ENCODE measurements at regions not wholly inside any gene's neighbourhood (a gene's known extent, or its start where the extent isn't known, plus 50 kb on each side); places are given as distances from the start of the nearest gene placed in this dataset.

DNA sequence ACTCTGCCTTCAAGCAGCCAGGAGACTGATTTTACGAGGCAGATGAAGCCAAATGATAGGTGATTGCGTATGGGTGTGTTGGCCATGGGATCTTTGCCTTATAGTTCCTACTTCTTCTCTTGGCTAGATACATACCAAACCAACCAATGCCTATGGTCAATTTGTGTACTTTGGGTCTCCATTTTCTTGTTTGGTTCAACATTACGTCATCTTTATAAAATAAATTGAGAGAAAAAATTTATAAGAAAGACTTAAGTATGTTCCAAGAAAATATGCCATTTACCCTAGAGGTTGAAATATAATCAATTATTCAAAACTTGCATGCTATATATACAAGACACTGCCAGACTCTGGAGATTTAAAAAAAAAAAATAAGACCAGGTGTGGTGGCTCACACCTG is 150.9 kb downstream of the SP3 start:
- no peaks in the 10 kb centered on the region for H3K4me1 ChIP-seq (ENCODE audit: control insufficient read depth, insufficient read depth, low read length)
- H3K9me3 ChIP-seq (ENCODE audit: control insufficient read depth, low read length), result no peaks in the 10 kb centered on the region
- no peak overlapping the region for H3K9ac ChIP-seq (ENCODE audit: low read length)
- H3K27me3 ChIP-seq (ENCODE audit: control insufficient read depth, insufficient read depth, low read length), result peaks cover 6% of the 10 kb centered on the region
- no peaks in the 10 kb centered on the region for H3K36me3 ChIP-seq (ENCODE audit: control insufficient read depth, insufficient read depth, low read length)
- no peak overlapping the region for H3K4me3 ChIP-seq (ENCODE audit: low read length)

DNA sequence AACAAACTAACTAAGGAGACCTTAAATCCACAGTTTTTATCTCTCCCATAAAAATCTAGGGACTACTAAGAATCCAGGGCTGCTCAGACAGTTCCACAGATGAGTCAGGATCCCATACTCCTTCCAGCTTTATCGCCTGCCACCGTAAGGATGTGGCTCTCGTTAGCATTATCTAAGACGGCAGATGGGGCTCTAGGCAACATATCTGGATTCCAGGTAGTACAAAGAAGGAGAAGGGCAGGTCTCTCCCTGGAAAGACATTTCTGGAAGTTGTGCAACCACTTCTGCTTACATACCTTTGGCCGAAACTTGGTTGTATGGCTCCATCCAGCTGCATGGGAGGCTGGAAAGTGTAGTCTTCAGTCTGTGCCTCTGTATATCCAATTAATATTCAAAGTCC is 149.4 kb downstream of the SP3 start:
- no peak overlapping the region for H3K9ac ChIP-seq (ENCODE audit: low read length)
- peaks cover 6% of the 10 kb centered on the region for H3K27me3 ChIP-seq (ENCODE audit: control insufficient read depth, insufficient read depth, low read length)
- no peak overlapping the region for H3K4me3 ChIP-seq (ENCODE audit: low read length)
- H3K4me1 ChIP-seq (ENCODE audit: control insufficient read depth, insufficient read depth, low read length), result no peaks in the 10 kb centered on the region
- no peaks in the 10 kb centered on the region for H3K9me3 ChIP-seq (ENCODE audit: control insufficient read depth, low read length)
- H3K36me3 ChIP-seq (ENCODE audit: control insufficient read depth, insufficient read depth, low read length), result no peaks in the 10 kb centered on the region

DNA sequence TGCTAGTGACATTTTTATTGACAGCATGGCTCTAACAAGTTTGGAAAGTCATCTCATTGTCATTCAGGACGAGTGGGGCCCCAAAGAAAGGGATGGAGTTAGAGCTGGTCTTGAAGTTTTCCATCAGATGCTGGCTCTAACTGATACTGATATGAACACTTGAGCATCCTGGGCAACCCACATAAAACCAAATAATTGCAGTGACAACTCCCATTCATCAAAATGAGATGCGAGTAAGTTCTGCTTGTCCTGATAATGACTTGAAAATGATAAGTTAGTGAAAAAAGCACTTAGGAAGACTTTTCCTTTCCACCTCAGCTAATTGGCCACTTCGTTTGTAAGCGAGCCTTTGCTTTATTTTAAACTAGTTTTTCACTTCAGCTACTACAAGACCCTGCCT is 147.6 kb downstream of the SP3 start:
- no peak overlapping the region for H3K4me3 ChIP-seq (ENCODE audit: low read length)
- H3K27me3 ChIP-seq (ENCODE audit: control insufficient read depth, insufficient read depth, low read length), result peaks cover 4% of the 10 kb centered on the region
- H3K9ac ChIP-seq (ENCODE audit: low read length), result no peak overlapping the region
- no peaks in the 10 kb centered on the region for H3K36me3 ChIP-seq (ENCODE audit: control insufficient read depth, insufficient read depth, low read length)
- H3K9me3 ChIP-seq (ENCODE audit: control insufficient read depth, low read length), result no peaks in the 10 kb centered on the region
- H3K4me1 ChIP-seq (ENCODE audit: control insufficient read depth, insufficient read depth, low read length), result no peaks in the 10 kb centered on the region

DNA sequence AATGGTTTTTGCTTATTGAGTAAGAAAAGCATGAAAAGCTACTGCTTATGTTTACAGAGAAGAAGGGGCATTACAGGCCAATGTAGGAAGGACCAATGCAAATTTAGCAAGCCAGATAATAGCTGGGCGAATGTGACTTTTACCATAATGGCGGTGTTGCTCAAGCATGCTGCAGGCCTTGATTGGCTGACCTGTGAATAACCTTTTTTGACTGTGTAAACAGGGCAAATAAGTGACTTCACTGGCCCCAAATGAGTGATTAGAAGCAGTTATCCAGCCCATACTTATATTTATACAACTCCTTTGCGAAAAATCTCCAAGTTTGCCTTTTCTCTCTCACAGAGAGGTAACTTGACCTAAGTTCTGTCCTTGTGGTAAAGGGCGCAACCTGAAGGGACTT is 146.9 kb downstream of the SP3 start:
- no peak overlapping the region for H3K9ac ChIP-seq (ENCODE audit: low read length)
- no peaks in the 10 kb centered on the region for H3K36me3 ChIP-seq (ENCODE audit: control insufficient read depth, insufficient read depth, low read length)

DNA sequence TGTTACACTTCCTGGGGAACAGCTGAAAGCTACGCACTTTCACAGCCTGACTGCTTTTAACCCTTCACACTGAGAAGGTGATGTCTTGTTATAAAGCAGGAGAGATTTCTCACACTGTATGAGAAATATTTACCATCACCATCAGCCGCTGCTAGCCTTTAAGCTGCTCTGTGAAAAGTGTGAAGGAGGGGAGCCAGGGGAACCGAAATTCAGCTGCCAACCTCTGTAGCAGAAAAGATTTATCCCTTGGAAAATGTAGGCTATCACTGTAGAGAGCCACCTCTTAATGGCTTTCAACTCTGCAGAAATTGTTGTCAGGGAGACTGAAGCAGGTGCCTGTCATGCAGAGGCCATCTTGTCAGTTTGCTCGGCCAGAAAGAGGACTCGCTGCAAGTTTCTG is 145.3 kb downstream of the SP3 start:
- Histone ChIP-seq H3K9ac (ENCODE audit: low read length) (no peak overlapping the region), H3K4me3 (ENCODE audit: low read length) (no peak overlapping the region), H3K4me1 (ENCODE audit: control insufficient read depth, insufficient read depth, low read length) (no peaks in the 10 kb centered on the region), H3K9me3 (ENCODE audit: control insufficient read depth, low read length) (no peaks in the 10 kb centered on the region), H3K36me3 (ENCODE audit: control insufficient read depth, insufficient read depth, low read length) (no peaks in the 10 kb centered on the region), H3K27me3 (ENCODE audit: control insufficient read depth, insufficient read depth, low read length) (no peaks in the 10 kb centered on the region)

More for the DNA sequence above, 146.9 kb downstream of the SP3 start:
- H3K9me3 ChIP-seq (ENCODE audit: control insufficient read depth, low read length), result no peaks in the 10 kb centered on the region
- H3K4me1 ChIP-seq (ENCODE audit: control insufficient read depth, insufficient read depth, low read length), result no peaks in the 10 kb centered on the region
- peaks cover 4% of the 10 kb centered on the region for H3K27me3 ChIP-seq (ENCODE audit: control insufficient read depth, insufficient read depth, low read length)
- H3K4me3 ChIP-seq (ENCODE audit: low read length), result no peak overlapping the region

DNA sequence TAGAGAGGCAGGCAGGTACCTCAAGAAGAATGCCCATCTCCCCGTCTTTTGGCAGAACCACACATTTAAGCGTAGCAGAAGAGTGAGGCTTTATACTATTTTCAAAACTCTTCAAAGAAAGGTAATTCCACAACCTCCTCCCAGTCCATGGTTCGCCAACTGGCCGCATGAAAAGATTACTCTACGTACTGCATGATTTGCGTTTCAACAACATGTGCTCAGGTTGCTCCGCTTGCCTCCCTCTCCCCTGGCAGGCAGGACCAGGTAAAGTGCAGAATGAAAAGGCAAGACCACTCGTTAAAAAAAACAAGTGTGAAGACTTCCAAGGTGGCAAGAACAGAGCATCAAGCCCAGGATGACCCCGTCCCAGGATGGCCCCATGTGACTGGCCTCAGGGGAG is 143.7 kb downstream of the SP3 start:
- no peak overlapping the region for H3K9ac ChIP-seq (ENCODE audit: low read length)
- no peaks in the 10 kb centered on the region for H3K4me1 ChIP-seq (ENCODE audit: control insufficient read depth, insufficient read depth, low read length)
- no peaks in the 10 kb centered on the region for H3K27me3 ChIP-seq (ENCODE audit: control insufficient read depth, insufficient read depth, low read length)
- no peaks in the 10 kb centered on the region for H3K9me3 ChIP-seq (ENCODE audit: control insufficient read depth, low read length)
- no peak overlapping the region for H3K4me3 ChIP-seq (ENCODE audit: low read length)
- H3K36me3 ChIP-seq (ENCODE audit: control insufficient read depth, insufficient read depth, low read length), result no peaks in the 10 kb centered on the region

DNA sequence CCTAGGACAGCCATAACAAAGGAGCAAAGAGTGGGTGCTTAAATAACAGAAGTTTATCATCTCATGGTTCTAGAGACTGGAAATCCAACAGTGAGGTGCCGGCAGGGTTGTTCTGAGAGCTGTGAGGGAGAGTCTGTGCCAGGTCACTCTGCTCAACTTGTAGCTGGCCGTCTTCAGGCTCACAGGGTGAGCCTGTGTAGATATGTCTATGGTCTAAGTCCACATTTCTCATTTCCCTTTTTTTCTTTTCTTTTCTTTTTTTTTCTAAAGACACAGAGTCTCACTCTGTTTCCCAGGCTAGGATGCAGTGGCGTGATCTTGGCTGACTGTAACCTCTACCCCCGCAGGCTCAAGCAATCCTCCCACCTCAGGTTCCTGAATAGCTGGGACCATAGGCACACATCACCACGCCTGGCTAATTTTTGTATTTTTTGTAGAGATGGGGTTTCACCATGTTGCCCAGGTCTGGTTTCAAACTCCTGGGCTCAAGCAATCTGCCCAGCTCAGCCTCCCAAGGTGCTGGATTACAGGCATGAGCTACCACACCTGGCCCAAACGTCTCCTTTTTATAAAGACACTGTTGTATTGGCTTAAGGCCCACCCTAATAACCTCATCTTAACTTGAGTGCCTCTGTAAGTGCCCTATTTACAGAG is 142.2 kb downstream of the SP3 start:
- Histone ChIP-seq H3K27me3 (ENCODE audit: control insufficient read depth, insufficient read depth, low read length) (no peaks in the 10 kb centered on the region), H3K4me3 (ENCODE audit: low read length) (no peak overlapping the region), H3K9me3 (ENCODE audit: control insufficient read depth, low read length) (no peaks in the 10 kb centered on the region), H3K9ac (ENCODE audit: low read length) (no peak overlapping the region), H3K36me3 (ENCODE audit: control insufficient read depth, insufficient read depth, low read length) (no peaks in the 10 kb centered on the region), H3K4me1 (ENCODE audit: control insufficient read depth, insufficient read depth, low read length) (no peaks in the 10 kb centered on the region)

DNA sequence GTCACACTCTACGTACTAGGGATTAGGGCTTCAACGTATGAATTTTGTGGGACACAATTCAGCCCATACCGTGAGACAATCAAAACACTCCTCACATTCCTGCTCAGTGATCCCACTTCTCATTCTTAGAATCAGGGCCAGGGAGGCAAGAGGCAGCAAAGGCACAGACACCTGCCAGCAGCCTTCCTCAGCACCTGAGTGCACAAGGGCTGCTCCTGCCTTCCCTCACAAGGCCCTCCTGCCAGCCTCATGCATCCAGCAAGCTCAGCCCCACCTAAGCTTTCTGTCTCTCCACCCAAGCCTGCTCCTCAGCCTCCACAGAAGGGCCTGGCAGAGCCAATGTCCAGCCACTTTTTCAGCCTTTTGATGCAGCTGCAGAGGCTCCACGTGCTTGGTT is 141.6 kb downstream of the SP3 start:
- Histone ChIP-seq H3K36me3 (ENCODE audit: control insufficient read depth, insufficient read depth, low read length) (no peaks in the 10 kb centered on the region), H3K9me3 (ENCODE audit: control insufficient read depth, low read length) (no peaks in the 10 kb centered on the region), H3K9ac (ENCODE audit: low read length) (no peak overlapping the region), H3K4me1 (ENCODE audit: control insufficient read depth, insufficient read depth, low read length) (no peaks in the 10 kb centered on the region), H3K4me3 (ENCODE audit: low read length) (no peak overlapping the region), H3K27me3 (ENCODE audit: control insufficient read depth, insufficient read depth, low read length) (no peaks in the 10 kb centered on the region)

DNA sequence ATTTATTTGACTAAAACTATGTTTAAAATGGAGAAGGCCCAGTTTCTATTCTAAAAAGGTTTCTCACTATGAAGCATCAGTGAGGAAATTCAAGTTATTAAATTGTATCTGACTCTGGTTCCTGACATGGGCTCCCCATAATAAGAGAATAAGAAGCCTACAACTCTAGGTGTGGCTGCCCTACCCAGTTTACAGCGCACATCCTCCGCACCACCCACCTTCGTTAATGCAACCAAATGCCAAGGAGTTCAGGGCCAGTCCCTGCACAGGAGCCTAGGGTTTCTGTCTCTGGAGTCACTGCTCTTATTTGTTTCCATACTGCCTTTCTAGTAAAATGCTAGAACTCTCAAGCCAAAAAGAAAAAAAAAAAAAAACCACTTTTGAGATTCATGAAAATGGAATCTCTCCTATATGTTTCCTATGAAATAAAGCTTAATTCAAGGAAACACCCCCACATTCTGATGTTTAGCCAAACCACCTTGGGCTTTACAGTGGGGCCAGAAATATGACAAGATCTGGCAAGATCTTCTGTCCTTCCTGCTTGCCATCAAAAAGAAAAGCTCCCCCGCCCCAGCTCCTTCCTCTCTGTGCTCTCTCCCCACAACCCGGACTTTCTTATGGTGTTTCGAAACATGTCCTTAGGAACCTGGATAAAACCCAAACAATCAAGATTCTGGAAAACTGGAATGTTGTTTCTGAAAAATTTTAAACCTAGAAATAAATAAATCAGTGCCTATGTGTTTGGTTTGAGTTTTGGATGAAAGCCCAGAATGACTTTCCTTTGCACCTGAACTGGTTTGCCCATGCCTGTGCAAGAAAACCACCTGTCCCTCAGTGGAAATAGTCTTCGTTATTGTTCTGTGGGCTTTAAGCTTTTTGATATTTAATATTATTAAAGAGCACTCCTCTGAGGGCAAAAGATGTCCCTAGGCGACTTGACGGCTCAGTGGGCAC is 136.7 kb downstream of the SP3 start:
- Histone ChIP-seq H3K36me3 (ENCODE audit: control insufficient read depth, insufficient read depth, low read length) (no peaks in the 10 kb centered on the region), H3K4me1 (ENCODE audit: control insufficient read depth, insufficient read depth, low read length) (no peaks in the 10 kb centered on the region), H3K27me3 (ENCODE audit: control insufficient read depth, insufficient read depth, low read length) (no peaks in the 10 kb centered on the region), H3K4me3 (ENCODE audit: low read length) (no peak overlapping the region), H3K9ac (ENCODE audit: low read length) (no peak overlapping the region), H3K9me3 (ENCODE audit: control insufficient read depth, low read length) (no peaks in the 10 kb centered on the region)

DNA sequence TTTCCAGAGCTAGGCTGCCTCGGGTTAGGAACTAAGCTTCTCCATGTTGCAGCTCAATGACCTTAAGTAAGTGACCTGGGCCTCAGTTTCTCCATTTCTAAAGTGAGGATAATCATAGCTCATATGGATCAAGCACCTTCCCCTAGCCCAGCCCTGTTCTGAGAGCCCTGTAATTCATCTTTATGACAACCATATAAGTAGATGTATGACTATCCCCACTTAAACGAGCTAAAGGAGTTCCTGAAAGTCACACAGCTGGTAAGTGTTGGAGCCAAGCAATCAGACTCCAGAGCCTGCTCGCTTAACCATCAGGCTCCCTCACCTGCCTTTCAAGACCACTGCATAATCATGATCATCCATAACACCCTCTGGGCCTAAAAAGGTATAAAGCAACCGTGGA is 135.4 kb downstream of the SP3 start:
- H3K4me3 ChIP-seq (ENCODE audit: low read length), result no peak overlapping the region
- no peak overlapping the region for H3K9ac ChIP-seq (ENCODE audit: low read length)
- H3K4me1 ChIP-seq (ENCODE audit: control insufficient read depth, insufficient read depth, low read length), result no peaks in the 10 kb centered on the region
- H3K36me3 ChIP-seq (ENCODE audit: control insufficient read depth, insufficient read depth, low read length), result no peaks in the 10 kb centered on the region
- H3K27me3 ChIP-seq (ENCODE audit: control insufficient read depth, insufficient read depth, low read length), result no peaks in the 10 kb centered on the region
- H3K9me3 ChIP-seq (ENCODE audit: control insufficient read depth, low read length), result no peaks in the 10 kb centered on the region

DNA sequence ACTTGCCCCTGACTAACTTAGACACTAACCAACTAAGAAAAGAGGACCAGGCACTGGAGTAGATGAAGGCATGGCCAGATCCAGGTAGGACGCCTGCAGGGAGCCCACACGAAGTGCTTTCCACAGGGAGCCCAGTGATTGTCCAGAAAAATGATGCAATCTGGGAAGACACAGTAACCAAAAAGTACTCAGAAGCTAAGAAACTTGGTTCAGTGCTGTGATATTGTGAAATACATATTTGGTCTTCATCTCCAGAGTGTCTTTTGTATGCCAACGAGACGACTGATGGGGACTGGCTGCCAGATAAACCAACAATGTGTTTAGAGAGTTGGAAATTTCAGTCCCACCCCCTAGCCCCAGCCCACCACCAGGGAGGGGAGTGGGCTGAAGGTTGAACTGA is 135.0 kb downstream of the SP3 start:
- Histone ChIP-seq H3K9me3 (ENCODE audit: control insufficient read depth, low read length) (no peaks in the 10 kb centered on the region), H3K36me3 (ENCODE audit: control insufficient read depth, insufficient read depth, low read length) (no peaks in the 10 kb centered on the region), H3K4me1 (ENCODE audit: control insufficient read depth, insufficient read depth, low read length) (no peaks in the 10 kb centered on the region), H3K27me3 (ENCODE audit: control insufficient read depth, insufficient read depth, low read length) (no peaks in the 10 kb centered on the region), H3K9ac (ENCODE audit: low read length) (no peak overlapping the region), H3K4me3 (ENCODE audit: low read length) (no peak overlapping the region)

DNA sequence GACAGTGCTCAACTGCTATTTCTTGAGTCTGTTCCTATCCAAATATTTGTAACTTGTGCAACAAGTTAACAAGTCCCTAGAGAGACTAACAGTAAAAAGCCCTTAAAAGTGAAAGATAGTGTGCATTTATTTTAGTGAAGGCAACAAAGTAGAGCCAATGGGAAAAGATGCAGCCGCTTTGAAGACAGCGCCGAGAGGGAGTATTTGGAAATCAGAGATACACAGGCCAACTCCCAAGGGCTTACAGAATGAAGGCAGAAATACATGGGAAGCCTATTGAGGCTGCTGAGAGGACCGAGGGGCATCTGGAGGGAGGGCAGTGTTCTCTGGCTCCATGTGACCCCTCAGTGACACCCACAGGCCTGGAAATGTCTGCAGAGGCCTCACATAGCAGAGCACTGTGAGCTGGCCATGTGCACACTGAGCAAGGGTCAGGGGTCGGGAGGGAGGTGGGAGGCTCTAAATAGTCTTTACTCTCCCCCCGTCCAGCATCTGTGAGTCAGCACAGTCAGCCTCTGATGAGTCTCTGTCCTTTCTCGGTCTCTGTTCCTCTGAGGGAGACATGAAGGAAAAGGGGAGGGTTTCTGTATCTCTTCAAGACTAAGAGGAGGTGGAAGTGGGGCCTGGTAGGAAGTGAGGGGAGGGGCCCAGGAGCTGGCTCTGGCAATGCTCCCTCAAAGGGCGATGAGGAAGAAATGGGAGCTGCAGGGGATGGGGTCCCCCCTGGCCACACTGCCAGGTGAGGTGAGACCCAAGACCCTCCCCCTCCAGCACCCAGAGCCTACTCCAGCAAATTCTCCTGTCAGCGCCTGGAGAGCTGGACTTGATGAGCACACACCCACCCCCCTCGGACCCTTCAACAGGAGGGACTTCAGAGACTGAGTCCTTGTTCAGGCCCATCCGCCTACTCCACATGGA is 133.6 kb downstream of the SP3 start:
- Histone ChIP-seq H3K27me3 (ENCODE audit: control insufficient read depth, insufficient read depth, low read length) (no peaks in the 10 kb centered on the region), H3K4me3 (ENCODE audit: low read length) (no peak overlapping the region), H3K9ac (ENCODE audit: low read length) (no peak overlapping the region), H3K36me3 (ENCODE audit: control insufficient read depth, insufficient read depth, low read length) (no peaks in the 10 kb centered on the region), H3K9me3 (ENCODE audit: control insufficient read depth, low read length) (no peaks in the 10 kb centered on the region), H3K4me1 (ENCODE audit: control insufficient read depth, insufficient read depth, low read length) (no peaks in the 10 kb centered on the region)

All from mucosa of stomach (tissue), 1 donor.